Osteocyte (in vitro differentiated cells): ENCODE measurements at regions not wholly inside any gene's neighbourhood (a gene's known extent, or its start where the extent isn't known, plus 50 kb on each side); places are given as distances from the start of the nearest gene placed in this dataset.

Experiments used
- DNase-seq: peaks from one replicate; pipeline ENCODE4 v3.0.0; 2021; ENCODE audit warnings: mixed read lengths; ENCODE audit not compliant: unreplicated experiment; ENCODE audit errors: extremely low spot score
- H3K27ac Mint-ChIP-seq: one replicate; pipeline ENCODE4 v1.8.0; 2021; ENCODE audit warnings: mild to moderate bottlenecking, mixed read lengths; ENCODE audit not compliant: unreplicated experiment
- H3K27me3 Mint-ChIP-seq: one replicate; pipeline ENCODE4 v1.8.0; 2021; ENCODE audit warnings: mixed read lengths; ENCODE audit not compliant: unreplicated experiment
- H3K36me3 Mint-ChIP-seq: one replicate; pipeline ENCODE4 v1.8.0; 2021; ENCODE audit warnings: mixed read lengths; ENCODE audit not compliant: unreplicated experiment
- H3K4me1 Mint-ChIP-seq: one replicate; pipeline ENCODE4 v1.8.0; 2021; ENCODE audit warnings: mixed read lengths; ENCODE audit not compliant: unreplicated experiment
- H3K4me3 Mint-ChIP-seq: one replicate; pipeline ENCODE4 v1.8.0; 2021; ENCODE audit warnings: mild to moderate bottlenecking, moderate library complexity, mixed read lengths; ENCODE audit not compliant: unreplicated experiment
- H3K9me3 Mint-ChIP-seq: one replicate; pipeline ENCODE4 v1.8.0; 2021; ENCODE audit warnings: mixed read lengths; ENCODE audit not compliant: unreplicated experiment
- TF ChIP-seq, protein P1 (sequence below): fragments of 200-600 bp; sonication (generic); IDR thresholded peaks from 2 replicates; pipeline ENCODE4 v1.5.0; 2021; ENCODE audit warnings: antibody characterized with exemption, mild to moderate bottlenecking, moderate library complexity

DNA sequence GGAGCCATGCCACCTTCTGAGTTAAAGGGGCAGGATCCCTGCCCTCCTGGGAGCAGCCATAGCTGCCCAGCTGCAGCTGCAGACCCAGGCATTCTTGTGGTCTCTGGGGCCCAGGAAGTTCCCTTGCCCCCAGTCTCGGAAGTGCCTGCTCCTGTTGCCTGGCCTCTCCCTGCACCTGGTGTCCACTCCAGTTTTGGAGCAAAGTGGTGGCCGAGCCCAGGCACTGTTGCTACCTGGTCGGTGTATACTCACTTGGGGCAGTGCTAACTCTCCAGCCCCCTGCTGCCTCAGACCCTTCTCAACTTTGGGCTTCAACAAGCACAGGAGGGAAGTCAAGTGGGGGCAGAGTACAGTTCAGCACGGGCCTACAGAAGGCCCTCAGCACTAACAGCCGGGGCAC lies 352.9 kb upstream of the NCAM2 start:
- TF ChIP-seq, protein P1, sequence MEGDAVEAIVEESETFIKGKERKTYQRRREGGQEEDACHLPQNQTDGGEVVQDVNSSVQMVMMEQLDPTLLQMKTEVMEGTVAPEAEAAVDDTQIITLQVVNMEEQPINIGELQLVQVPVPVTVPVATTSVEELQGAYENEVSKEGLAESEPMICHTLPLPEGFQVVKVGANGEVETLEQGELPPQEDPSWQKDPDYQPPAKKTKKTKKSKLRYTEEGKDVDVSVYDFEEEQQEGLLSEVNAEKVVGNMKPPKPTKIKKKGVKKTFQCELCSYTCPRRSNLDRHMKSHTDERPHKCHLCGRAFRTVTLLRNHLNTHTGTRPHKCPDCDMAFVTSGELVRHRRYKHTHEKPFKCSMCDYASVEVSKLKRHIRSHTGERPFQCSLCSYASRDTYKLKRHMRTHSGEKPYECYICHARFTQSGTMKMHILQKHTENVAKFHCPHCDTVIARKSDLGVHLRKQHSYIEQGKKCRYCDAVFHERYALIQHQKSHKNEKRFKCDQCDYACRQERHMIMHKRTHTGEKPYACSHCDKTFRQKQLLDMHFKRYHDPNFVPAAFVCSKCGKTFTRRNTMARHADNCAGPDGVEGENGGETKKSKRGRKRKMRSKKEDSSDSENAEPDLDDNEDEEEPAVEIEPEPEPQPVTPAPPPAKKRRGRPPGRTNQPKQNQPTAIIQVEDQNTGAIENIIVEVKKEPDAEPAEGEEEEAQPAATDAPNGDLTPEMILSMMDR: no peak
- Mint-ChIP-seq H3K27ac (no peak overlapping the region), H3K4me3 (no peak overlapping the region), H3K4me1 (peaks cover 4% of the 10 kb centered on the region), H3K36me3 (no peaks in the 10 kb centered on the region), H3K27me3 (no peaks in the 10 kb centered on the region), H3K9me3 (peaks cover 6% of the 10 kb centered on the region)
- DNase-seq: no peak

- Mint-ChIP-seq H3K27ac (no peak overlapping the region), H3K36me3 (no peaks in the 10 kb centered on the region)
Measured at GRCh38 chr21:20646431-20647165, 351.6 kb upstream of the NCAM2 start.

DNA sequence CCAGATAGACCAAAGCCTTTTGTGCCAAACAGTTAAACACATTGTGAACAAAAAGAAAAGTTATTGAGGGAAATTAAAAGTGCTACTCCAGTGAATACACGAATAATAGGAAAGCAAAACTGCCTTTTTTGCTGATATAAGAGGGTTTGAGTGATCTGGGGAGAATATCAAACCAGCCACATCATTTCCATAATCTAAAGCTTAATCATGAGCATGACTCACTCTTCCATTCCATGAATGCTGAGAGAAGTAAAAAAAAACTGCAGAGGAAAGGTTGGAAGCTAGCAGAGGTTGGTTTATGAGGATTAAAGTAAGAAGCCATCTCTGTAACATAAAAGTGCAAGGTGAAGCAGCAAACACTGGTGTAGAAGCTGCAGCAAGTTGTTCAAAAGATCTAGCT lies 350.6 kb upstream of the NCAM2 start:
- Mint-ChIP-seq H3K4me3 (no peak overlapping the region), H3K27ac (no peak overlapping the region), H3K4me1 (peaks cover 4% of the 10 kb centered on the region), H3K36me3 (no peaks in the 10 kb centered on the region), H3K9me3 (peaks cover 5% of the 10 kb centered on the region), H3K27me3 (no peaks in the 10 kb centered on the region)
- TF ChIP-seq, protein P1: no peak
- no peak for DNase-seq

More at GRCh38 chr21:20646431-20647165, 351.6 kb upstream of the NCAM2 start:
- TF ChIP-seq, protein P1: no peak
- no peak for DNase-seq
- Mint-ChIP-seq H3K27me3 (no peaks in the 10 kb centered on the region), H3K9me3 (peaks cover 6% of the 10 kb centered on the region), H3K4me3 (no peak overlapping the region), H3K4me1 (peaks cover 4% of the 10 kb centered on the region)

DNA sequence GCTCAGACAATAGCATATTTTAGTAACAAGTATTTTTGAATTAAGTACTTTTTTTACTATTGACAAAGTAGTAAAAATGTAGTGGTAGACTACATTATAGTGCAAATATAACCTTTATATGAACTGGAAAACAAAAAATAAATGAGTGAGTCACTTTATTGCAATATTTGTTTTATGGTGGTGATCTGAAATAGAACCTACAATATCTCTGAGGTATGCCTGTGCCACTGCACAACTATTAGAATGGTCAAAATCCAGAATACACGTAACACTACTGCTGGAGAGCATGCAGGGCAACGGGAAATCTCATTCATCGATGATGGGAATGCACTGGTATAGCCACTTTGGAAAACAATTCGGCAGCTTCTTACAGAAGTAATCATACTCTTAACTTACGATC lies 349.0 kb upstream of the NCAM2 start:
- H3K27me3 Mint-ChIP-seq: no peaks in the 10 kb centered on the region
- peaks cover 4% of the 10 kb centered on the region for H3K4me1 Mint-ChIP-seq
- H3K27ac Mint-ChIP-seq: no peak overlapping the region
- TF ChIP-seq, protein P1: no peak
- H3K36me3 Mint-ChIP-seq: no peaks in the 10 kb centered on the region
- no peak overlapping the region for H3K4me3 Mint-ChIP-seq
- H3K9me3 Mint-ChIP-seq: no peaks in the 10 kb centered on the region
- no peak for DNase-seq

GRCh38 chr21:20652846-20653245 lies 345.4 kb upstream of the NCAM2 start:
- Mint-ChIP-seq H3K4me1 (no peaks in the 10 kb centered on the region), H3K36me3 (no peaks in the 10 kb centered on the region), H3K9me3 (peaks cover 3% of the 10 kb centered on the region), H3K27ac (no peak overlapping the region), H3K27me3 (no peaks in the 10 kb centered on the region), H3K4me3 (no peak overlapping the region)
- TF ChIP-seq, protein P1: no peak
- DNase-seq: no peak
